ENCODE measurements at regions not wholly inside any gene's neighbourhood (a gene's known extent, or its start where the extent isn't known, plus 50 kb on each side); places are given as distances from the start of the nearest gene placed in this dataset.

- Histone ChIP-seq H3K27ac (ENCODE audit: low read depth, low read length, severe bottlenecking) (no peak overlapping the region), H3K36me3 (ENCODE audit: control insufficient read depth, insufficient read depth, low read length) (no peaks in the 10 kb centered on the region), H3K9me3 (ENCODE audit: control insufficient read depth, low read length) (no peaks in the 10 kb centered on the region), H3K4me1 (ENCODE audit: control insufficient read depth, insufficient read depth, low read length, poor library complexity, severe bottlenecking) (peaks cover 20% of the 10 kb centered on the region), H3K4me3 (ENCODE audit: extremely low read depth, insufficient read depth, low read length, poor library complexity, severe bottlenecking) (no peak overlapping the region)
- WGBS, 2 experiments (ENCODE audit: insufficient coverage in 2 of 2), result 90 to 95% methylated on average over 6 to 8 of the region's 8 CpGs
Observed at GRCh38 chr9:70465904-70466303, 51.4 kb upstream of the KLF9 start.

GRCh38 chr9:70465398-70465797 lies 50.9 kb upstream of the KLF9 start:
- no peak overlapping the region for H3K4me3 ChIP-seq (ENCODE audit: extremely low read depth, insufficient read depth, low read length, poor library complexity, severe bottlenecking)
- WGBS, 2 experiments (ENCODE audit: insufficient coverage in 2 of 2), result 65 to 86% methylated on average over 3 to 6 of the region's 6 CpGs
- no peaks in the 10 kb centered on the region for H3K36me3 ChIP-seq (ENCODE audit: control insufficient read depth, insufficient read depth, low read length)
- no peaks in the 10 kb centered on the region for H3K9me3 ChIP-seq (ENCODE audit: control insufficient read depth, low read length)
- H3K27ac ChIP-seq (ENCODE audit: low read depth, low read length, severe bottlenecking), result no peak overlapping the region
- H3K4me1 ChIP-seq (ENCODE audit: control insufficient read depth, insufficient read depth, low read length, poor library complexity, severe bottlenecking), result peaks cover 16% of the 10 kb centered on the region
